HG03135 (cell line): ENCODE measurements at regions not wholly inside any gene's neighbourhood (a gene's known extent, or its start where the extent isn't known, plus 50 kb on each side); places are given as distances from the start of the nearest gene placed in this dataset.

ENCODE experiments used
- ATAC-seq: cut with Tn5 transposase; IDR thresholded peaks from one replicate; pipeline ENCODE4 v1.9.1; 2021; ENCODE audit warnings: mild to moderate bottlenecking, moderate library complexity; ENCODE audit not compliant: unreplicated experiment

DNA sequence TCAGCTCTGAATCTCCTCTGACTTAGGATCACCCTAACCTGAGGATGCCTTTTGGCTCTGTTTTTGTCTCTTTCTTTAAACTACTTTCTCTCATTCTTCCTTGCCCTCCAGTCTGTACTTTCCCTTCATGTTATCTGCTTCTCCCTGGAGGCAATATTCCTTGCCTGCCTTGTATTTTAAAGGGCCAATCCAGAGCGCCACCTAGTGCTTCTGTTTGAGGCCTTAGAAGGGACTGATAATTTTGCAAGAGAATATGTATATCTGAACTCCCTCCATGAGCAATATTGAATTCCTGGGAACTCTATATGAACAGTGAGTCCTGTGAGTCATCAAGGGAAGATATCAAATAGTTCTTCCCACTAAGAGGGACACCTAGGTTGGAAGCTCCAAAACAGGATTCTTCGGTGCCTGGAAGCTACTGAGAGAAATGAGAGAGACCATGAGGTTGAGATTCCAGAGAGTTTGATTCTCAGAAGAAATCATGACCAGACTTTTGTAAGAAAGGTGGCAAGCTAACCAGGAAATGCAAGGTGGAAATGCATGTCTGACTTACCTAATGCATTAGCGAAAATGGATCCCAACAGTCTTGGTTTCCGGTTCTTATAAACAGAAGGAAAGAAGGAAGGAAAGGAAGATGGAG is 203.8 kb upstream of the CD96 start:
- ATAC-seq: no peak

DNA sequence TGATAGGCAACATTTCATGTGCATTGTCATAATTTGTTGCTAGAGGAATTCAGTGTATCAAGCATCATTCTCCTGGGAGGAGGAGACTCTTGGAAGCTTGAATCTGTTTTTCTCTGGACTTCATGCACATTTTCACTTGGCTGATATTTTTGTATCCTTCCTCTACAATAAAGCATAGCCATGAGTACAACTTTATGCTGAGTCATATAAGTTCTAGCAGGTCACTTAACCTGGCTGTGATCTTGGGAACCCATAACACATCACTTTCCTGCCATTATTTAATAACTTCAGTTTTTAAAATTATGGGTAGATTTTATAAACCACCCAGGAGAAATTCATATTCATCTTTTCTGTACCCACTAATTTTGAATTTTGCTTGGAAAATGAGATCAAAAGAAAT is 203.0 kb upstream of the CD96 start:
- no peak for ATAC-seq

DNA sequence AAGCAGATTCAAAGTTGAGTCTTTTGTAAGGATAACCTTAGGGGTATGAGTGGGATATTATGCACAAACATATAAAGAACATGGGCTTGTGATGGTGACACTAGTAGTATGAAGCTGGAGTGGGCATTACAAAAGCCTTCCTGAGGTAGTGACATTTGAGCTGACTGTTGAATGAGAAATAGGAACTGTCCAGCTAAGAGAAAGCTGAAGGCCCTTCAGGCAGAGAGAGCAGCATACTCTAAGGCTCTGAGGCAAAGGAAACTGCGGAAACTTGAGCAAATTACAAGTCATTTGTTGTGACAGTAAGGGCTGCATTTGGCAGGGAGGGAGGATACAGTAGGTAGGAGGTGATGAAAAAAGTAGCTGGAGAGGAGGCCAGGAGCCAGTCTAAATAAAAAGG is 190.7 kb upstream of the CD96 start:
- no peak for ATAC-seq

GRCh38 chr3:111352585-111352984 is 189.4 kb upstream of the CD96 start:
- no peak for ATAC-seq

GRCh38 chr3:111359261-111360030 is 182.6 kb upstream of the CD96 start:
- ATAC-seq: no peak

DNA sequence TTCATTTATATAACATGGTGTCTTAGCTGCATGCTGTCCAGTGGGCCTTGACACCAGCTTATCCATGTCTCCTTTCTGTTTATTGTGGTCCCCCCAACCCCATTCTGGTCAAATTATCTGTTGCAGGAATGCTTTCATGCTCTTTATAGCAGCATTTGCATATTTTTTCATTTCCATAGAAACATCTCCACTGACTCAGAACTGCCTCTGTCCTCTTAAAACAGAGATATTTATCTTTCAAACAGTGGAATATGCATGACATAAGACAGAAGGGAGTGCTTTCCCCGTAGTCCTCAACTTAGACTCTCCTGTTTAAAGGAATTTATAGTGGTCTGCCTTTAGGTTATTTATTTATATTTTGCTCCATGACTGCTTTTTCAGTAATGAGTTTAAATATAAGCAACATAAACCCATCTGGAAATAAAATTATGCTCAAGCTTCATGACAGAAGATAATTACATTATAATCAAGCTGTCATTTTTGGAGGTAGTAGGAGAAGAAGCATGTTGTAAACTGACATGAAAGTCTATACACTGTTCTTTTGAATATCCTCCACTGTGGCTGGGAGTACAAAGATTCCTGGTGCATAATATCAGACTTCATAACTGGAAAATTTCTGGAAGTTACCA is 179.5 kb upstream of the CD96 start:
- ATAC-seq: no peak

DNA sequence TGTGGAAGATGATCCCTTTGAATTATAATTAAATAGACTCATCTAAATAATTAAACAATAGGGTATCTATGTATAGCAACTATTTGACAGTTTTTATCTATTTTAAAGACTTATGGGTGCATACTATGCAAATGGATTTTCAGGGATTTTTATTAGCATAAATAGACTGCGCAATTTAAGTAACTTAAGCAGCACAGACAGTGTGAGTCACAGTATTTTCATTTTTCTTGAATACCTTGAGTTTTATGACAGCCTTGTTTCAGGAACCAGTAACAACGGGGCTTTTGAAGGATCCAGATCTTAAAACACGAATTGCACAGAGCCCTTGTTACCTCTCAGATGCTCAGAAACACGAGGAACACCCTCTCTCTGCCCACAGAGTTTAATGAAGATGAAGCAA is 175.5 kb upstream of the CD96 start:
- no peak for ATAC-seq

GRCh38 chr3:111368056-111368455 is 173.9 kb upstream of the CD96 start:
- ATAC-seq: no peak

GRCh38 chr3:111369958-111370357 is 172.0 kb upstream of the CD96 start:
- no peak for ATAC-seq

DNA sequence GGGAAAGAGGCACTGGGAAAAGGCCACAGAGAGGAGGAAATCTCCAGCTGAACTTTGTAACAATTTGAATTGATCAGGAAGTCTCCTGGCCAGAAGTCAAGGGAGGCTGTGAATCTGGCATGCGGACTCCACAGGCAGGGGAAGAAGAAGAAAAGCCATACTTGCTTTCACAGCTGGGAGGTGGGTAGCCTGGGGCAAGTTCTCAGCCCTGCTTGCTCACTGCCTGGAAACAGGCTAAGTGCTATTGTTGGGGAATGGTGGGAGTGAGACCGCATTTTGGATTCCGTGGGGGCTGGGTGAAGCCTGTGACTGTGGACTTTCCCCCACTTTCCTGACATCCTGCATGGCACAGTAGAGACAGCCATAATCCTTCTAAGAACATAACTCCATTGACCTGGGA is 168.8 kb upstream of the CD96 start:
- no peak for ATAC-seq

DNA sequence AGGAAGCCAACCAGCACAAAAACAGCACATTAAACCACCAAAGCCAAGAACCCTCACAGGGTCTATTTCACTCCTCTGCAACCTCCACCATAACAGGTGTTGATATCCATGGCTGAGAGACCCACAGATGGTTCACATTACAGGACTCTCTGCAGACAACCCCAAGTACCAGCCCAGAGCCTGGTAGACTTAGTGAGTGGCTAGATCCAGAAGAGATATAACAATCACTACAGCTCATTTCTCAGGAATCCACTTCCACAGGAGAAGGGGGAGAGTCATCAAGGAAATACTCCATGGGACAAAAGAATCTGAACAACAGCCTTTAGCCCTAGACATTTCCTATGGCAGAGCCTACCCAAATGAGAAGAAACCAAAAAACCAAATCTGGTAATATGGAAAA is 168.1 kb upstream of the CD96 start:
- ATAC-seq: no peak

DNA sequence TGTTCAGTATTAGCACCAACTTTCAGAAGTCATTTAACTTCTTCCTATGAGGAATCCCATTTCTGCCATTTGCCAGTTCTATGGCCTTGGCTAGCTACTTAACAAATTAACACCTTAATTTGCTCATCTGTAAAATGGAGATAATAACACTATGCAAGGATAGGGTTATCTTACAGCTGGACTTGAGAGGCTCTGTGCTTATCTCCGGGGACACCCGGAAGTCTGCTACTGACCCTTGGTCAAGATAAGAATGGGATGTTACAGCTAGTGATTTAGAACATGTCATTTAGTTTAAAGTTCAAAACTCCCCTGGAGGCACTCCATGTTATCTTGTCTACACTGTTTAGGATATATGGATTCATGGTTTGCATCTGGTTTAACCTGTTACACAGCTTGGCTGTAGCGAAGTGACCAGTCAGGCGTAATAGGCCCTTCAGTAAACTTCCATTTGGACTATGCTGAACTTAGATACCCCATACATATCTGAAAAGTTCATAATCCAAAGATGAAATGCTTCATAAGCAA is 156.0 kb upstream of the CD96 start:
- ATAC-seq: no peak

DNA sequence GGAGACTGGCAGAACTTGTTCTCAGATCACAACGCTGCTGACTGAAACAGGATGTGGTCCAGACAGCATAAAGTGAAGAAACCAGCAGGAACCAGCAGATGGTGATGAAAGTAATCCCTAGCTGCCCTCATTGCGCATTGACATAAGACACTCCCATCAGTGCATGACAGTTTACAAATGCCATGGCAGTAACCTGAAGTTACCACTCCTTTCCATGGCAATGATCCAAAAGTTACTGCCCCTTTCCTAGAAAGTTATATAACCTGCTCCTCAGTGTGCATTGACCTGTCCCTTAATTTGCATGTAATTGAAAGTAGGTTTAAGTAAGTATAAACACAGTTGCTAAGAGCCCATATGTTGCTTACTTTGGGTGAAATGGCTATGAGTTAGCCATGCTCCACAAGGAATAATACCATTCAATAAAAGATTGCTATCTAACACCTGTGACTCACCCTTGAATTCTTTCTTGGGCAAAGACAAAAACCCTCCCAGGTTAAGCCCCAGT is 149.1 kb upstream of the CD96 start:
- ATAC-seq: no peak

DNA sequence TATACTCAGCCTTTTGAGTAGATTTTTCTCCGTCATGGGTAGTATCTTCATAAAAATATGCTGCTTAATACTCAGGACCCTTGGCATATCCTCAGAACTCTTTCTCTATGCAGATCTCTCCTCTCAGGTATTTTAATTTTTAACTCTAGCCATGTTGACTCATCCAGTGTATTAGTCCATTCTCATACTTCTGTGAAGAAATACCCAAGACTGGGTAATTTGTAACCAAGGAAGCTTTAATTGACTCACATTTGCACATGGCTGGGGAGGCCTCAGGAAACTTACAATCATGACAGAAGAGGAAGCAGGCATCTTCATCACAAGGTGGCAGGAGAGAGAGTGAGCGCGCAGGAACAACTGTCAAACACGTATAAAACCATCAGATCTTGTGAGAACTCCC is 129.3 kb upstream of the CD96 start:
- ATAC-seq: no peak

DNA sequence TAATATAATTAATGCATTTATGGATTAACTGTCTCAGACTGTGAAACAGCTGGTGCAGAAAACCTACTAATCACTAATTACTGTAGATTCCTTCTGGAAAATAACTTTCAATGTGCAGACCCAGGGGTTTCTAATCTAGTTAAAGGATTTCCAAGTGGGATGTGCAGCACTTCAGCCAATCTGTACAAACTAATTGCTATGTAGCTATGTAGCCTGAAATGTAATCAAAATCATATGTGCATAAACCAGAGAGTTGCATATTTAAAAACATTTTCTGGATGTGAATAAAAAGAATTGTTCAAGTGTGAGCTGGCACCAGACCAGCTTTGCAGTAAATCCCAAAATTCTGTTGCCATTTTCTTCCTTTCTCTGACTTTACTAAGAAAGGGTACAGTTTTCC is 127.5 kb upstream of the CD96 start:
- no peak for ATAC-seq

GRCh38 chr3:111415018-111415417 is 127.0 kb upstream of the CD96 start:
- ATAC-seq: no peak

DNA sequence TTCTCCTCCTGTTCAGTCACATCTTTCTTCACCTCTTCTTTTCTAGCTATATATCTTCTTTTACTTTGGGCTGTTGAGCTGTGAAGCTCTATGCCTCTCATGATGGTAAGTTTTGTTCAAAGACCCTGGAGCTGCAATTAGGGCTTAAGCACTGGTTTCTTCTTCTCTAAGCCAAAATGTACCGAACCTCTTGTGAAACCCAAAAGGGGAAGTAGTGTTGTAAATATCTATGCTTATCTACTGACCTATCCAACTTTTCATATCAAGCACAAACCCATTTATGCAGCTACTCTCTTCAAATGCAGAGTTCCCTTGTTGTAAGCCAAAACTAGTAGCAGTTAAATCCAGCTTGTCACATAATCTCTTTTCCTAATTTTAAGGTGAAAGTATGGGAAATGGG is 123.6 kb upstream of the CD96 start:
- ATAC-seq: no peak

DNA sequence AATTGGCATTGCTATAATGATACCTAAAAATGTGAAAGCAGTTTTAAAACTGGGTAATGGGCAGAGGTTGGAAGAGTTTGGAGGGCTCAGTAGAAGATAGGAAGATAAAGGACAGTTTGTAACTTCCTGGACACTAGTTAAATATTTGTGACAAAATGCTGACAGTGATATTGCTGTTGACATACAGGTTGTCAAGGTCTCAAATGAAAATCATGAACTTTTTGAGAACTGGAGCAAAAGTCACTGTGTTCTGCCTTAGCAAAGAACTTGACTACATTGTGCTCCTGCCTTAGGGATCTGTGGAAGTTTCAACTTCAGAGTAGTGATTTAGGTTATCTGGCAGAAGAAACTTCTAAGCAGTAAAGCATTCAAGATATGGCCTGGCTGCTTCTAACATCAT is 113.7 kb upstream of the CD96 start:
- no peak for ATAC-seq

- ATAC-seq: no peak
These were observed 106.9 kb upstream of the CD96 start for GRCh38 chr3:111434941-111435622.

- ATAC-seq: no peak
These were observed 103.7 kb upstream of the CD96 start for GRCh38 chr3:111438283-111438682.

- no peak for ATAC-seq
These were observed 87.4 kb upstream of the CD96 start for GRCh38 chr3:111454551-111454950.
